ENCODE measurements at regions not wholly inside any gene's neighbourhood (a gene's known extent, or its start where the extent isn't known, plus 50 kb on each side); places are given as distances from the start of the nearest gene placed in this dataset.

- H3K27me3 ChIP-seq (ENCODE audit: insufficient read depth, low read length) = no peaks in the 10 kb centered on the region
- H4K20me1 ChIP-seq (ENCODE audit: insufficient read depth, low read length) = no peaks in the 10 kb centered on the region
- Mint-ChIP-seq H3K9me3 (ENCODE audit: unreplicated experiment) (no peaks in the 10 kb centered on the region), H3K4me3 (ENCODE audit: unreplicated experiment) (no peak overlapping the region), H3K4me1 (ENCODE audit: low read depth, unreplicated experiment) (no peaks in the 10 kb centered on the region), H3K27ac (ENCODE audit: unreplicated experiment) (no peak overlapping the region), H3K36me3 (ENCODE audit: low read depth, unreplicated experiment) (no peaks in the 10 kb centered on the region), H3K27me3 (ENCODE audit: low read depth, unreplicated experiment) (no peaks in the 10 kb centered on the region)
- no peak overlapping the region for H3K9ac ChIP-seq (ENCODE audit: low read length)
- H3K79me2 ChIP-seq (ENCODE audit: insufficient read depth, low read length) = no peaks in the 10 kb centered on the region
- H3K4me1 ChIP-seq (ENCODE audit: insufficient read depth, low read length) = no peaks in the 10 kb centered on the region
- TF ChIP-seq, protein P1, sequence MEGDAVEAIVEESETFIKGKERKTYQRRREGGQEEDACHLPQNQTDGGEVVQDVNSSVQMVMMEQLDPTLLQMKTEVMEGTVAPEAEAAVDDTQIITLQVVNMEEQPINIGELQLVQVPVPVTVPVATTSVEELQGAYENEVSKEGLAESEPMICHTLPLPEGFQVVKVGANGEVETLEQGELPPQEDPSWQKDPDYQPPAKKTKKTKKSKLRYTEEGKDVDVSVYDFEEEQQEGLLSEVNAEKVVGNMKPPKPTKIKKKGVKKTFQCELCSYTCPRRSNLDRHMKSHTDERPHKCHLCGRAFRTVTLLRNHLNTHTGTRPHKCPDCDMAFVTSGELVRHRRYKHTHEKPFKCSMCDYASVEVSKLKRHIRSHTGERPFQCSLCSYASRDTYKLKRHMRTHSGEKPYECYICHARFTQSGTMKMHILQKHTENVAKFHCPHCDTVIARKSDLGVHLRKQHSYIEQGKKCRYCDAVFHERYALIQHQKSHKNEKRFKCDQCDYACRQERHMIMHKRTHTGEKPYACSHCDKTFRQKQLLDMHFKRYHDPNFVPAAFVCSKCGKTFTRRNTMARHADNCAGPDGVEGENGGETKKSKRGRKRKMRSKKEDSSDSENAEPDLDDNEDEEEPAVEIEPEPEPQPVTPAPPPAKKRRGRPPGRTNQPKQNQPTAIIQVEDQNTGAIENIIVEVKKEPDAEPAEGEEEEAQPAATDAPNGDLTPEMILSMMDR (IDR thresholded peaks at IDR 0.05; ENCODE audit: insufficient read depth, low read depth, low read length) = no peak
- no peak for TF ChIP-seq EZH2 (IDR thresholded peaks at IDR 0.05; ENCODE audit: insufficient read depth, low read length)
- H3K4me3 ChIP-seq (ENCODE audit: insufficient read depth, low read depth, low read length) = no peak overlapping the region
- no peak overlapping the region for H2AFZ ChIP-seq (ENCODE audit: low read depth, low read length)
- DNase-seq (ENCODE audit: low read depth) = no peak
- no peaks in the 10 kb centered on the region for H3K36me3 ChIP-seq (ENCODE audit: insufficient read depth, low read length)
- H3K4me2 ChIP-seq (ENCODE audit: low read length) = no peak overlapping the region
- no peak for FAIRE-seq
- no peaks in the 10 kb centered on the region for H3K9me3 ChIP-seq (ENCODE audit: insufficient read depth, low read depth, low read length)
- no peak overlapping the region for H3K27ac ChIP-seq (ENCODE audit: low read depth, low read length)
Observed at GRCh38 chr11:105189581-105189980, 50.0 kb upstream of the CARD18 start.
